K562 (cell line): ENCODE measurements at regions not wholly inside any gene's neighbourhood (a gene's known extent, or its start where the extent isn't known, plus 50 kb on each side); places are given as distances from the start of the nearest gene placed in this dataset.

Experiments
- FOSL1 ChIP-seq: fragments of 200-800 bp; sonication (Bioruptor generic); conservative IDR thresholded peaks from 2 replicates; pipeline ENCODE4 v1.6.1; 2016; ENCODE audit warnings: missing genetic modification characterization, missing compliant biosample characterization
- FOXA1 ChIP-seq: fragments of 450-650 bp; IDR thresholded peaks from 2 replicates; pipeline ENCODE4 v1.6.1; 2016; ENCODE audit warnings: mild to moderate bottlenecking, borderline replicate concordance
- MGA ChIP-seq: fragments of 450-650 bp; IDR thresholded peaks from 2 replicates; pipeline ENCODE4 v1.6.1; 2016; ENCODE audit warnings: mild to moderate bottlenecking, moderate library complexity

- TF ChIP-seq FOXA1 (no peak), MGA (no peak), FOSL1 (tag) (no peak)
These were observed 267.7 kb downstream of the PRL start for GRCh38 chr6:22029171-22029570.
